Activated T-helper 9 cell treated with anti-CD3 and anti-CD28 coated beads, Interleukin-2, amount 50 U/mL, for 16 hours (primary cell): ENCODE measurements at regions not wholly inside any gene's neighbourhood (a gene's known extent, or its start where the extent isn't known, plus 50 kb on each side); places are given as distances from the start of the nearest gene placed in this dataset.

Source experiments
- DNase-seq: peaks from one replicate; pipeline ENCODE4 v3.0.0-alpha.2; 2020; ENCODE audit warnings: low read depth

GRCh38 chr12:75974323-75975187, 57.0 kb downstream of the PHLDA1 start:
- no peak for DNase-seq

DNA sequence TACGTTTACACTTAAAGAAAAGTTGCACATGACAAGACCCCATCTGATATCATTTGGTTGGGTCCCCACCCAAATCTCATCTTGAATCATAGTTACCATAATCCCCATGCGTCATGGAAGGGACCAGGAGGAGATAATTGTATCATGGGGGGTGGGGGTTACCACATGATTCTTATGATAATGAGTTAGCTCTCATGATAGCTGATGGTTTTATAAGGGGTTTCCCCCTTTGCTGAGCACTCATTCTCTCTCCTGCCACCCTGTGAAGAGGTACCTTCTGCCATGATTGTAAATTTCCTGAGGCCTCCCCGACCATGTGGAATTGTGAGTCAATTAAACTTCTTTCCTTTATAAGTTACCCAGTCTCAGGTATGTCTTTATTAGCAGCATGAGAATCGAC, 60.3 kb downstream of the PHLDA1 start:
- no peak for DNase-seq

DNA sequence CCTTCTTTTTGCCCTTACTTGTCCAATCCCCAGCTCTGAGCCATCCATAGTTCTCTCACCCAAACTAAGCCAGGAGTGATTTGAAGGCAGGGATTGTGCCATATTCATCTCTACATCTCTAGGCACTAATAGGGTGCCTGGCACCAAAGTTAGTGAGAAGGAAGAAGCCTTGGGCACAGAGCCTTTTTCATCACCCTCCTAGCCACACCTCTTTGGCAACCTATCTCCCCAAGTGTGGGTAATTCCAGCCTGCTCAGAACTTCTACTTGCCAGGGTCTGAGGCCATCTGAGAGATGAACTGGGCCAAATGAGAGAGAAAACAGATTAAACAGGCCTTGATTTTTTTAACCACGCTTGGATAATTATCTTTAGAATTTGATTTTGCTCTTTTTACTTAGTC, 61.3 kb downstream of the PHLDA1 start:
- DNase-seq = no peak

- DNase-seq = no peak
These were observed 61.8 kb downstream of the PHLDA1 start for GRCh38 chr12:75969768-75970167.

DNA sequence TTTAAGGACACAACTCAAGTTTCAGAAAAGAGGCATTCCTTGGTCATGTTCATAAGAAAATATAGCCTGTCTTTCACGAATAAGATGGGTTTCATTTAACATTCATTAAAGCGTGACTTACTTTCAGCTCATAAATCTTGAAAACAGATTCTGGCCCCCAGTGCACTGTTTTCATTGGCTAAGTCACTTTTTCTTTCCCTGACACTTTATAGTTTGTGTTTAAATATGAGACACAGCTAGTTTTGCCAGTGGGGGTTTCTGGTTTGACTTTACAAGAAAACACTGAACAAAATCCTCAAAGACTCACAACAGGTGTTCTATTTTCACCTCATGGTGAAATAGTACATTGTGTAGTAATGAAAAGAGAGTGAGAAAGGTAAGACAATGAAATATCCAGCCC, 65.9 kb downstream of the PHLDA1 start:
- no peak for DNase-seq

DNA sequence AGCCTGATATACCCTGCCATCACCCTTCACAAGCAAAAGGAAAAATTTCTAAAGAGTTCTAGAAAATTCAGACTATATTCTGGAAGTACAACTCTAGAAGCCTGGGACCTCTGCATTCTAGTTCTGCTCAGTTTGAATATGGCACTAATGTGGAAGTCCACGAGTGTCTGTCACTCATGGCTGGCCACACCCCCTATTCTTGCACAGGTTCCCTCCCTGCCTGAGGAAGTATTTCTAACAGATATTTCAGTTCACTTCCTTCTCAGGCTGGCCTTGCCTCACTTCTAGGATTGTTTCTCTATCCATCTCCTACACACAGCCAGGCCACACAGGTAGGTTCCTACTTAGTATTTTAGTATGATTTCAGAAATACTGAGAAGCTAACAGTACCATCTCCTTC, 67.4 kb downstream of the PHLDA1 start:
- DNase-seq = no peak

DNA sequence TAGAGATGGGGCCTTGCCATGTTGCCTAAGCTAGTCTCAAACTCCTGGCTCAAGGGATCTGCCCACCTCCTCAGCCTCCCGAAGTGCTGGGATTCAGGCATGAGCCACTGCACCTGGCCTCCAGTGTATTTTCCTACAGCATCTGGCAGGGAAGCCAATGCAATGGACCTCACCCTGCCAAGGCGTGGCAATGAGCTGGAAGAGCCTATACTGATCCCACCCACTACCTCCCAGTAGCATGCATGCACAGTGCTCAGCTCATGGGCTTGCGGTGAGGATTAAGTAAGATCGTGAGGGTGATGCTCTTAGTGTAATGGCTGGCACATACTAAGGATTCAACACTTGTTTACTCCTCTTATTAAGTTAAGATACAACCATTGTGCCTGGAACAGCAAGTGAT, 69.7 kb downstream of the PHLDA1 start:
- DNase-seq = no peak

DNA sequence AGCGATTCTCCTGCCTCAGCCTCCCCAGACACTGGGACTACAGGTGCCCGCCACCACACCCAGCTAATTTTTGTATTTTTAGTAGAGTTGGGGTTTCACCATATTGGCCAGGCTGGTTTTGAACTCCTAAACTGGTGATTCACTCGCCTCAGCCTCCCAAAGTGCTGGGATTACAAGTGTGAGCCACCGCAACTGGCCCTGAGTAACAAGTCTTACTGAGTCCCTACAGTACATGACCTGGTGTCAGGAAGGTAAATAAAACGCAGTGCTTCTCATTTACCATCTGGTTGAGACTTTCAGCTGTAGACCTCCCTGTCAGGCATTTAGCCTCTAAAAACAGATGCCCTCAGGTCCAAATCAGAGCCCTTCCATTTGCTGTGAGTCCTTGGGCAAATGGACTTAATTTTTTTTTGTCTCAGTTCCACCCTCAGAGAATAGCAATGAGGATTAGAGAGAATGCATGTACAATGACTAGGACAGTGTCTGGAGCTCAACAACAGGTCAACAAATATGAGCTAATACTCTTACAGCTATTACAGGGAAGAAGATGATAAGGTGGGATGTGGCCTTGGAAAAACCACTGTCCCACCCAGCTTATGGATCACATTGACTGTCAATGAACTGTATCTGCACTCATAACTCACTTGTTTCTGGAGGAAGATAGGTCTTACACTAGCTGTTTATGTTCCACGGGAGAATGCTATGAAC, 70.5 kb downstream of the PHLDA1 start:
- DNase-seq = no peak

DNA sequence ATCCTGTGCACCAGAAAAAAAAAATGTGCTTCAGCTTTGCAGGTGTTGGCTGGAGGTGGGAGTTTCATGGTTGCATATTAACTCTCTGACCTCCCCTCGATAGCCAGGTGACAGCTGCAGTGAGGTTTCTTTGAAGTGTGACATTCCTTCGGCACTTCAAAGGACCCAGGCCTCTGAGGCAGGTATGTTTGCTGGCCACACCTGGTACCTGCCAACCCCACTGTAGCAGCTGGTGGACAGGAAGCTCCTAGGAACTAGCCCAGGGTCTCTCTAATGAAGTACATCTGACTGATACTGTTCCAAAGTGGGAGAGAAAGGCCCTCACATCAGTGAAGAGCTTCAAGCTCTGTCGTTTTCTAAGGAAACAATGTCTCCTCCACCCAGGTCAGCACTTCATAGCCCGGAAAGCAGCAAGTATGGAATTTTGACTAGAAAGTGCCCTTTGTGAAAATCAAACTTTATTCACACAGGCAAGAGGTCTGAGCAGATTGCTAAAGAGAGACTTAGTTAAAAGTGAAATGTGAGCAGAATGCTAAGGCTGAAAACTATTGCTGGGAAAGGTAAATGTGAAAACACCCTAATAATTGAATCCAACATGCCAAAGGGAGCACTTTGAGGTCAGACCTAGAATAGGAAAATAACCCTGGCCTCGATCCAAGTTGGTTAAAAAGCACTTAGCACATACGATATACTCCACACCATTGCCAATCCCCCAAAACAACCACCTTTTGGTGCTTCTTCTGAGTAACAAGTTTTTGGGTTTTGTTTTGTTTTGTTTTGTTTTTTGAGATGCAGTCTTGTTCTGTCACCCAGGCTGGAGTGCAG, 71.3 kb downstream of the PHLDA1 start:
- DNase-seq = no peak

DNA sequence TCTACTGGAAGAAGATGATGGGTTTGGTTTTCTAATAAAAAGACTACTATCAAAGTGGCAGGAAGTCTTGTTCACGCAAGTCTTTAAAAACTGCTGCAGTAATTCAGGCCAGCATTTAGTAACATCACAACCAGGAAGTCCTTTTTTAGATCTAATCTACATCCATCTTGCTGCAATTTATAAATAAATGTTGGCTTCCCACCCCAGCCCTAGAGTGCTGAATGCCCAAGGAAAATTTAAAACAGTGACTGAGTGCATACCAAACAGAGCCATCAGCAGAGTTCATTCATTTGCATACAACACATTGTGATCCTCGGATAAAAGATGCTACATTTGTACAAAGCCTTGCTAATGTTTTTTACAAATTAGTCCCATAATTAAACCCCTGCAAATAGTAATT, 72.1 kb downstream of the PHLDA1 start:
- DNase-seq = no peak

- no peak for DNase-seq
These were observed 72.5 kb downstream of the PHLDA1 start for GRCh38 chr12:75959060-75959459.

DNA sequence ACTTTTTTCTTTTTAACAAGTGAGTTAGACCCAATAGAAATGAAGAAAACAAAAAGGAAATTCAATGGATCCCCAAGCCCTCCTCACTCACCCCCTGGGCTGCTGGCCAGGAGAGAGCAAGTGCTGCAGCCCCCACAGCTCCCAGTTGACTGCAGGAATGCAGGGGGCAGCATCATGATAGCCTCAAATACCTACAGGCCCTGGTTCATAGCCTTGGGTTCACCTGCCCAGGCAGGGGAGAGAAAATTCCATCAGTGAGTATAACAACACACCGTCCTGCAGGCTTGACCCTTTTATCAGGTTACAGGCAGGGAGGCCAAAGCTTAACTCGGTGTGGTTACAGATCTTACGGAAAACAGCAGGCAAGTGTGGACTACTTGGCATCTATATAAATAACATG, 76.3 kb downstream of the PHLDA1 start:
- no peak for DNase-seq

DNA sequence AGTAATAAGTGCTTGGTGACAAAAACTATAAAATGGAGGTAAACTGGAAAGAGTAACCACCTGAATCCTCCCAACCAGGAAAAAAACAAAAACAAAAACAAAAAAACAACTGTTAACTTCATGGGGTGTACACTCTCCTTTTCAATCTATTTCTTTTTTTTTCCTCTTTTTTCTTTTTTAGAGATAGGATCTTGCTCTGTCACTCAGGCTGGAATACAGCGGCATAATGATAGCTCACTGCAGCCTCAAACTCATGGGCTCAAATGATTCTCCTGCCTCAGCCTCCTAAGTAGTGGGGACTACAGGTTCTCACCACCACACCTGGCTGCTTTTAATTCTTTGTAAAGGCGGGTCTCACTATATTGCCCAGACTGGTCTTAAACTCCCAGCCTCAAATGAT, 76.8 kb downstream of the PHLDA1 start:
- DNase-seq = no peak

- DNase-seq = no peak
These were observed 77.5 kb downstream of the PHLDA1 start for GRCh38 chr12:75954041-75954440.

- no peak for DNase-seq
These were observed 78.2 kb downstream of the PHLDA1 start for GRCh38 chr12:75953312-75953906.

DNA sequence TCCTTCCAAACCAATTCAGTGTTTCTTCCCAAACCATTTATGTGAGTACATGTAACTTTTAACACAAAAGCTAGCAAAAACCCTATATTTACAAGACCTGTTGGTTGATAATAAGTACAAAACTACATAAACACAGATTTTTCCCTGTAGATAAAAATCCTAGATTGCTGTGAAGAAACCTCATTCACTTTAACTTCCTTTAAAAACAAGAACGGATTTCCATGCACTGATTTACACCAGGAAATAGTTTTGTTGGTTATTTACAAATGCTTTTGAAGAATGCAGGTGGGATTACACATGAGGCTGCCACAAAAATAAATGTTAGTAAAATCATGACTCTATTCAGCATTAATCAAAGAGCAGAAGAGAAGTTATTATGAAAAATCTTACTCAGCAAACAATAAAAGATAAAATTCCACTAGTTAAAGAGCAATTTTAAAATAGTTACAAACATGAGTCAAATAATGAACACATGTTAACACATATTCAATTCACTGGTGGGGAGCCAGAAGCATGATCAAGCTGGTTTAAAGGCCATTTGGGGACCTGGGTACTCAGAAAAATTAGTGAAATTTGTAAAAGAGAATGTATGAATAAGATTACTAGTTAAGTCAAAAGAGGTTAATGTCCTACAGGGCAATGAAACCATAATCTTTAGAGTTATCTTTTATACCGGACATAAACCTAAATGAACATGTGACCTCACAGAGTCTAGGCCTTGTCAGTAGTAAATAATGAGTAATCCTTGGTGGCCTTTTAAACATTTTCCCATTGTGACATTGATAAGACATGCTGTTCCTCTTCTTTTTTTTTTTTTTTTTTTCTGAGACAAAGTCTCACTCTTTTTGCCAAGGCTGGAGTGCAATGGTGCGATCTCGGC, 79.9 kb downstream of the PHLDA1 start:
- no peak for DNase-seq

GRCh38 chr12:75947156-75947723, 84.3 kb downstream of the PHLDA1 start:
- no peak for DNase-seq

- no peak for DNase-seq
These were observed 86.0 kb downstream of the PHLDA1 start for GRCh38 chr12:75945581-75945980.

DNA sequence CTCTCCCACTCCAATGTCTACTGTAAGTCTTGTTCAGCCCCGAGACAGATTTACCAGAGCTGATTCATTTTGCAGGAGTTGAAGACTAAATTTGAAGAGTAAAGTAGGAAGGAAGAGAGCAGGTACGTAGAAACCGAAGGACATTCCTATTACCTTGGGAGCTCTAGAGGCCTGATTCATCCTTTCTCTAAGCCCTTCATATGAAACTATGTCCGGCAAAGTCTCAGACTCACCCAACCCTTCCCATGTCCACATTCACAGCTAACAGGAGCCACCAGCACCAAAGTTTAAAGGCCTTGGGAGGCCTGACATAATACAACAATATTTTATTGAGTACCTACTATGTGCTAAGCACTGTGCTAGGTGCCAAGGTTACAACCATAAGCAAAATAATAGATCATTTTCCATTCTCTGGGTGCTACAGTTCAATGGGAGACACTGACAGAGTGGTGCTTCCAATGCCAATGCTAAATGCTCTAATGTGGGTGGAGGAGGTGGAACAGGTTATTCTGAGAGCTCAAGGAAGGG, 86.6 kb downstream of the PHLDA1 start:
- DNase-seq = no peak

GRCh38 chr12:75944097-75944904, 87.3 kb downstream of the PHLDA1 start:
- no peak for DNase-seq
